Kidney capillary endothelial cell (primary cell): ENCODE measurements at regions not wholly inside any gene's neighbourhood (a gene's known extent, or its start where the extent isn't known, plus 50 kb on each side); places are given as distances from the start of the nearest gene placed in this dataset.
A peak's percentile ranks its signal among the peaks of the same experiment; 100 is the strongest.
"Not testable (repeated sequence)": the region's sequence is repeated elsewhere in the genome, so short reads cannot be mapped to it uniquely, and the experiment has no call there.

Source experiments
- DNase-seq: peaks from one replicate; pipeline ENCODE4 v3.0.0-alpha.2; 2018; ENCODE audit warnings: low spot score

DNA sequence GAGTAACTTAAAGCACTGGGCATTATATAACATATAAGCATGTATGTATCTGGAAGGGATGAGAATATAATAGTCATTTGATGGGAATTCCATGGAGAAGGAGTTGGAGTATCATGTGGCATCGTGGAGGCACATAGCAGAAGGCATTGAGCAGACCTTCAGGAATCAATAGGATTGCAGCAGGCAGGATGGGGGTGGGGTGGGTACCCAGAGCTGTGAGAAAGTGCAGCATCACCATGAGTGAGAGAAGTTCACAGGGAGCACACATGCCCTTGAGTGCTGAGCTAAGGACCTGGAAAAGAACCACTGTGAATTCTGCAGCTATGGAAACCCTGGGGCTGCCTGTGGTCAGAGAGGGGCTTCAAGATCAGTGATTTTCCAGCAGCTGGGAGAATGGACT lies 57.3 kb downstream of the MED10 start:
- DNase-seq = no peak

DNA sequence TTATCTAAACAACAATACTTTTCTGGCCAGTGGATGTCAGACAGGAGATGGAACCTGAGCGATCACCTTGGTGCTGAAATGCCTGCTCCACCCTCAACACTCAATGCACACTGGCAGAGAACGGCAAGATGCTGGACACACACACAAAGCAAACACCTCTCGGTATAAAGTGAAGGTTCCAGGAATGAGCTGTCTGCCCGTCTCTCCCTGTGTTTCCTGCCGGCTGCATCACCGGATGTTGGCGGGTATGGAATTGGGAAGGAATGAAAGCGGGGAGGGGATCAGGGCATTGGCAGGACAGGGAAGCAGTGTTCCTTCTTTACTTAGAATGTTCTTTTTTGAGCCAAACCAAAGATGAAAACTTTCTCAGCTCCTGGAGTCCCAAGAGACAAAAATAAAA lies 59.2 kb downstream of the MED10 start:
- no peak for DNase-seq

DNA sequence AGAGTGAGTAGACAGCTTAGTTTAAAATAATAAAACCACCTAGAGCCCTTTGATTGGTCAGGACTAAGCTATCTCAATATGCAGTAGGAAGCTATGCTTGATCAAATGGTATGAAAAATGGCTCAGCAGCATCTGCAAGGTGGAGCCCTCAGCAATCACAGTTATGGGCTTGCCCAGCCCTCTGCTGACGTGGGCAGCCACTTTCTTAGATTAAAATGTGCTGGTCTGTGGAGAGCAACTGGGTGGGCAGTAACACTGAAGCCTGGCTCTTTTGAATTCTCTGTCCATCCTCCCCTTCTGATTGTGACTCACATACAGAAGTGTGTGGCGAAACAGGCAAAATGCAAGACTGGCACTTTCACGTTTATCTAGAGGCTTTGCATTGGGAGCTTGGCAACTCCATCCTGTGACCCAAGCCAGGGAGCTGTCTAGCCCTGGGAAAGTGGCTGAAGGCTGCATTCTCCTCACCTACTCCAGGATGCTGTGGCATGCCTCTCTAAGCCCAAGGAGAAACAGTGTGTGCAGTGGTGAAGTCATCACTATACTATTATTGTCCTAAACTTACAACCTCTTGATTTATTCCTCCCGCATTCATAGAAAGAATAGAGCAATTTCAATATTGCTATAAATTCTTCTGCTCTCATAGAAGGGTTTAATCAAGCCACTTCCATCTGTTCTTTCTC lies 61.1 kb downstream of the MED10 start:
- DNase-seq = no peak

DNA sequence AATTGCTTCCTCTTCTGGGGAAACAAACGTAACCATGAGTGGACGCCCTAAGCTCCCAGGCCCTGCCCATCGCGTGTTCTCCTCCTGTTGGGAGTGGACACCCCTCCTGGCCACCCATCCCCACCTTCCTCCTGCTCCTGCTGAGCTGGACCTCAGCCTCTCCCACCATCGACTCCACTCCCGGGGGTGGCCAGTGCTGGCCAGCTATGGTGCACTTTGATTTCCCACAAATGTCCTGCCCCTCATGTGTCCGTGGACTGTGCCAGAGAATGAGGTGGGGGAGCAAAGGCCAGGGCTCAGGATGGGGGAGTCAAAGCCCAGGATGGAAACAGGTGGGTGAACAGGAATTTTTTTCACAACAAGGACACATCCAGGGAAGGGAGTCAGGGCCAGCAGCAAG lies 62.8 kb downstream of the MED10 start:
- DNase-seq = no peak

DNA sequence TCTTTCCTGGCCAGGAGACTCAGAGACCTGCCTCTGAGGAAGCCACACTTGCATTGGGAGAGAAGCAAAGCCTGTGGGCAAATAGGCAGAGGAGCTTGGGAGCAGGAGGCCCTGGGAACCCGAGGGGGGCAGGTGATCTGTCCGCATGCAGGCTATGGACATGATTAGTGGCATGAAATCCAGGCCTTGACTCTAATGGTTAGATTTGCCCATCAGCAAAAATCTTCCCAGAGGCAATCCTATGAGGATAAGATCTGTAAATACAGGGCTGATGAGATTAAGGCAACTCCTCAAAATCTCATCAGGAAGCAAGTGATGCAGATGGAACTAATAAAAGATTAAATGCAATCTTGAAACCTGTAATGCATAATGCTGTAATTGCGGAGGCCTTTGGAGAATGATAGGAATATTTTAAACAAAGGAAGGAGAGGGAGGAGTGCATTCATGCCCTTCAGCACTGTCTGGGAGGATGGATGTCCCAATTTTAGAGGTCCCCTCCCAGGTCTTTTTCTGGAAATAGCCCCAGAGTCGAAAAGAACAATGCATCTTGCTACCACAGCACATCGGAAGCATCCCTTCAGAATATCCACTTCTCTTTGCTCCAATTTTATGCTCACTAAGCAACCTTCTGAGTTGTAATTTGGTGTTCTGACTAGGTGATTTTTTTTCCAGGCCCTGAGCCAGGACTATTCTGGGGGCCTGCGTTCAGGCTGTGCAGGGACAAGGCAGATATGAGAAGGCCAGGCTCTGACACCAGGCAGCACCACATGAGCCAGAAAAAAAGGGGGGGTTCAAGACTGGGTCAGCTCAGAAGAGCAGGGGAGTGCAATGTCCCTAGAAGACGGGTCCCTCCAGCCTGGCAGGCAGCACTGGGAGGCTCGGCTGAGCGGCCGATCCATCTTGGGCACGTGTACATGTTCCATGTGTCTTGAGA lies 66.5 kb downstream of the MED10 start:
- no peak for DNase-seq

DNA sequence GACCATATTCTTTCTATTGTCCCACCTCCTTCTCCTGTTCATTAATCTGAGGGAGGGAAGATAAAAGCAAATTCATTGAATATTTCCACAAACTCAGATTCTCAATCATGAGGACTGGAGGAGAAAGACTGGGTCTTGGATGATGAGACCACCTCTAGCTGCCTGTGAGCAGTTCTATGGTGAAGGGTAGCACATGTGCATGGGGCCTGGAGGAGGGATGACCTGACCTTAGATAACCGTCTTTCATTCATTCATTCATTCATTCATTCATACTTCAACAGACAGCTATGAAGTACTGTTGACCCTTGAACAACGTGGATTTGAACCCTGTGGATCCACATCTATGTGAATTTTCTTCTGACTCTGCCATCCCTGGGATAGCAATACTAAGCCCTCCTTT lies 68.4 kb downstream of the MED10 start:
- no peak for DNase-seq

DNA sequence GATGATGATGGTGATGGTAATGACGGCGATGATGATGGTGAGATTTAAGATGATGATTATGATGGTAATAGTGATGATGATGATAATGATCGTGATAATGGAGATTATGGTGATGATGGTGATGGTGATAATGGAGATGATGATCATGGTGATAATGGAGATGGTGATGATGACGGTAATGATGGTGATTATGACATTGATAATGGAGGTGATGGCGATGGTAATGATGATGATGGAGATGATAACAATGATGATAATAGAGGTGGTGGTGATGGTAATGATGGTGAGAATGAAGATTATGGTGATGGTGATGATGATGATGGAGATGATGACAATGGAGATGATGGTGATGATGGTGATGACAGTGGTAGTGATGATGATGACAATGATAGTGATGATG lies 69.7 kb downstream of the MED10 start:
- DNase-seq = no peak

DNA sequence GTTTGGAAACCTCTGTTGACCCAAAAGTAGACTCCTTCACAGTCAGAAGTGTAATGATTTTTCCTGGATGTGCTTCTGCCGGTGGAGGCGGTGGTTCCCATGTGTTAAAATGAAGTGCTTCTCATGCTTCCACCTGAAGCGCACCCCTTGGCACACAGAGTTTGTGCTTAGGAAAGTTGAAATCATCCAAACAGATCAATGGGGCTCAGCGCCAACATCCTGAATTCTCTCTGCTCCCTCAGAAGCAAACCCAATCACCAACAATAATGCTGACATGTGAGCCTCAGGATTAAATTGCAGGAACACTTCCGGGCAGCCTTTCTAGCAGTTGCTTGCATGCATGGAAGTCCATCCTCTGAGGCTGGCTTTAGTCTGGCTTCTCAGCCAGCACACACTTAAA lies 71.0 kb downstream of the MED10 start:
- DNase-seq = no peak

DNA sequence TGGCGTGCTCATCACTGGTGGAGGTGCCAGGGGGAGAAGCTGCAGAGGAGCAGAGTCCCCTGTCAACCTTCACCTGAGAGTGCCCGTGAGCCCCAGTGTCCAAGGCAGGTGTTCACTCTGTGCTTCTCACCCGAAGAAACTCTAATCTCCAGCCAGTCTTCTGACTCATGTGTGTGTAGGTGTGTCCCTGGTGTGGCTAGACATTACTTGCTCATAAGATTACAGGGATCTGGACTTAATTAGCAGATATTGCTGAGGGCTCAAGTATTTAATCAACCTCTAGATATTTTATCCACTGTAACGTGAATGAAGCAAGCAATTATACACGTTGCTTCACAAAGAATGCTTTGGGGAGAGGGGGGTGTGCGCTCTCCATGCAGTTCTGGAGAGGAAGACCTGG lies 72.5 kb downstream of the MED10 start:
- no peak for DNase-seq

DNA sequence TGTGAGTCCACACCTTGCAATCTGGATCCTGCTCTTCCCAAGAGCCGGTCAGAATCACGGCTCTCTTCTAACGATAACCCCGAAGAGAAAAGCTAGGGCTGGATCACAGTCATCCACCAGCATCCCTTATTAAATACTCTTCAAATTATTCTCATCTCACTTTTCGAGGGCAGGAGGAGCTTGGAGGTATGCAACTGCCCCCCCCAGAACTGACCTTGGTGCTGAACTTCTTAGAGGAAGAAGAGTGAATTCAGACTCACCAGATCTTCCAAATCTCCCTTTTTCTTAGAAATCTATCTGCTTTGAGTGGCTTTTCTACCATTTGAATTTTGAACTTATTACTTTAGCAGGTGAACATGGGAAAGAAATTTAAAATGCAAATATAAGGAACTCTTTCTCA lies 75.7 kb downstream of the MED10 start:
- no peak for DNase-seq

DNA sequence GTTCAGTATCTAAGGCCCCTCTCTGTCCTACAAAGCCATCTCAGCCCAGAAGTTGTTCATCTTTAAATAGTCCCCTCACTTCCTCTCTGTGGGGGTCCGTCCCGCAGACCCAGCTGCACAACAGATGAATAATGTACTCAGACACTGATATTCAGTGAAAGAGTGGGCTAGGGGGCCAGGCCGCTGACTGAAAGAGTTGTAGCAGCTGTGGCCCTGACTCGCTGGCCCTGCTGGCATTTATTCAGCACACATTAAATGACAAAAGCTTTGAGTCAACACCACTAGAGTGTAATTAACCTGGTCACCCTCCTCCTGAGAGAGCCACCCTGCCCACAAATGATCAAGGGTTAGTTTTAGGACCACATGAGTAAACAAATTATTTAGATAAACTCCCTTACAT lies 76.3 kb downstream of the MED10 start:
- DNase-seq = no peak

DNA sequence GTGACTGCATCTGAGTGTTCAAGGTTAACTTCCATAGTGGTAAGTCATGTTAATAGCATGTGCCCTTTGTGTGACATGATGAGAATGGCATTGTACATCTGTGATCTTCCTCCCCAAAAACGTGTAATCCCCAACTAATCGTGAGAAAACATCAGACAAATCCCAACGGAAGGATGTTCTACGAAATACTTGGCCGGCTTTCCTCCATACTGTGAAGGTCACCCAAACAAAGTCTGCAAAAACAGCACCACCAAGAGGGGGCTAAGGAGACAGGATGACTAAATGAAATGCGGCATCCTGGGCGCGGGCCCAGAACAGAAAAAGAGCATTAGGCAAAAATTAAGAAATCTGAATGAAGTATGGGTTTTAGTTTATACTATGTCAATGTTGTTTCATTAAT lies 81.8 kb downstream of the MED10 start:
- DNase-seq = no peak

DNA sequence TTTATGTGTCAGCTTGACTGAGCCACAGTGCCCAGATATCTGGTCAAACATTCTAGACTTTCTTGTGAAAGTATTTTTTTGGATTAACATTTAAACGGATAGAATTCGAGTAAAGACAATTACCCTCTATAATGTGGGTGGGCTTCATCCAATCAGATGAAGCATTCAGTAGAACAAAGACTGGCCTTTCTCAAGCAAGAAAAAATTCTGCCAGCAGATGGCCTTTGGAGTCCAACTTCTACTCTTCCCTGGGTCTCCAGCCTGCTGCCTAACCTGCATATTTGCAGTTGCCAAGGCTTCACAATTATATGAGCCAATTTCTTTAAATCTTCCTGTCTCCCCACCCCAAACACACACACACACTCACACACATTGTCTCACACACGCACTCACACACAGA lies 86.4 kb downstream of the MED10 start:
- peak; percentile 25 for DNase-seq

DNA sequence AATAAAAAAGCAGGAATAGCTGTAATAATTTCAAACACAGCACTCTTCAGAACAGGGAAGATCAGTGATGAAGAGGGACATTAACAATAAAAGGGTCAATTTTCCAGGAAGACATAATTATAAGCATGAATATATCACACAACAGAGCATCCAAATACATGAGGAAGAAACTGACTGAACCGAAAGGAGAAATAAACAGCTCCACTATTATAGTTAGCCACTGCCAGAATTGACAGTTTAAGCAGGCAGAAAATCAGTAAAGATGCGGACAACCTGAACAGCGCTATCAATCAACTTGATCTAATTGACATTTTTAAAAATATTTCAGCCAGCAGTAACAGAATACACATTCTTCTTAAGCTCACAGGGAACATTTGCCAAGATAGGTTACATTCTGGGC lies 89.1 kb downstream of the MED10 start:
- DNase-seq = no peak

DNA sequence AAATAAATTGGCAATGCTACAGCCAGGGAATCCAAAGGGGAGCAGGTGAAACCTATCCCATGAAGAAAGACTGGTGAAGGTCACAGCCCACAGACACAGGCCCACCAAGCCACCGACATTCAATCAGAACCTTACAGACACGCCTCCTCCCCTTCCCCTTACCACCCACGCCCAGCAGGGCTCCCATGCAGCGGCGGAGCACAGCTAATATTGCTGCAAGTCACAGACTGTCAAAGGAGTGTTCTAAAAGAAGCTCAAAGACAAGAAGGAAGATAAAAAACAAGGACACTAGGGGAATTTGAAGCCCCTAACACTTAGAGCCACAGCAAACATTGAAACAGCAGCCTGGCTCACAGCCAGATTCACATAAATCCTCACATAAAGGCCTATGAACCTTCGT lies 91.2 kb downstream of the MED10 start:
- no peak for DNase-seq

DNA sequence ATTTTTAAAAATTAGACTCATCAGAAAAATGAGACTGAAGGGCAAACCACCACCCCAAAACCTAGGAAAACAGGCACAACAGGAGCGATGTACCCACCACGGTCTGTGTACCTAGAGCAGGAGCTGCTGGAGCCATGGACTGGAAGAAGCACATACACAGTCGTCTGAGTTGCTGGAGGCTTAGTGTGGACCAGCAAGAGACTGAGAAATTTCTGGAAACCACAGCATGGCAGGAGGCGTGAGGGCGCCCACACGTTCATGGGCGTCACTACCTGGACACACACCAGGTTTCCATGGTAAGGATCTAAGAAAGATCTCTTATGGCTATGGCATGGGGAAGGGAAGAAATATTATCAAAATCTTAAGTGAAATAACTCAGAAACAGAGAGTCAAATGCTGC lies 91.9 kb downstream of the MED10 start:
- DNase-seq = no peak

DNA sequence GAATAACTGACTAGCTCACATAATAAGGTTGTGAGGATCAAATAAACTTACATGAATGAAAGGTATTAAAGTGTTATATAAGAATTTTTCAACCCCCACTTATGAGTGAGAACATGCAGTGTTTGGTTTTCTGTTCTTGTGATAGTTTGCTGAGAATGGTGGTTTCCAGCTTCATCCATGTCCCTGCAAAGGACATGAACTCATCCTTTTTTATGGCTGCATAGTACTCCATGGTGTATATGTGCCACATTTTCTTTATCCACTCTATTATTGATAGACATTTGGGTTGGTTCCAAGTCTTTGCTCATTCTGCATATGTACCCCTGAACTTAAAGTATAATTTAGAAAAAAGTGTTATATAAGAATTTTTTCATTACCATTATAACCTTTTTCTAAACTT lies 93.9 kb downstream of the MED10 start:
- not testable (repeated sequence) for DNase-seq

DNA sequence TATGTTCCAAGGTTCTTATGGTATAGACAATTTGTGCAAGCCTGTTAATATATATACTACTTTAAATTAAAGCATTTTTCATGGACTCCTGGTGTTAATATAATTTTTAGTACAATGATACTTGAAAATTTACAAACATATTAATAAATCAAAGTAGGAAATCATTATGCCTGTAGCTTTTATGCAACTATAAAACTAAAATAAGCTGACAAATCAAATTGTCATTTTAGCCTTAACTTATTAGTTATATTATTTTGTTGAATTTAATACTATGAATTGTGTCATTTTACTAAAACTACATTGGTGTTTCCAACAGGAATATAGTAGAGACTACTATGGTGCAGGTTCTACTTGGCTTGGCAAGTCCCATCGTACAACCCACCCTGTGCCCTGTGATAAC lies 96.0 kb downstream of the MED10 start:
- no peak for DNase-seq

DNA sequence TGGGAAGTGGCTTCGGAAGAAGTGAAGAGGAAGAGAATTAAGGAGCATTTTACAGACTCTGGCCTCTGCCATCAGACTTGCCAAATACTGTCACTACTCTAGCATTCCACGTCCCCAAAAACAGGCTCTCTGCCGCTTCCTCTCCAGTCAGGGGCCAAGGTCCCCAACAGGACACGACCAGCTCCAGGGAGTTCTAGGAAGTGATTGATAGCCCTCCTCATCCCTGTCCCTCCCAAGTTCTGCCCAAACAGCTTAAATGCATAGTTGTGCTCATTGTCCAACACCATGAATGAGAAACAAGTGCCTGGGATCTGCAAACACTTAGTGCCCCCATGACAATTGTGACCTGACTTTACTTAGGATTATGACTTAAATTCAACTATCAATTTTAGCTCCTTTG lies 96.5 kb downstream of the MED10 start:
- DNase-seq = no peak

DNA sequence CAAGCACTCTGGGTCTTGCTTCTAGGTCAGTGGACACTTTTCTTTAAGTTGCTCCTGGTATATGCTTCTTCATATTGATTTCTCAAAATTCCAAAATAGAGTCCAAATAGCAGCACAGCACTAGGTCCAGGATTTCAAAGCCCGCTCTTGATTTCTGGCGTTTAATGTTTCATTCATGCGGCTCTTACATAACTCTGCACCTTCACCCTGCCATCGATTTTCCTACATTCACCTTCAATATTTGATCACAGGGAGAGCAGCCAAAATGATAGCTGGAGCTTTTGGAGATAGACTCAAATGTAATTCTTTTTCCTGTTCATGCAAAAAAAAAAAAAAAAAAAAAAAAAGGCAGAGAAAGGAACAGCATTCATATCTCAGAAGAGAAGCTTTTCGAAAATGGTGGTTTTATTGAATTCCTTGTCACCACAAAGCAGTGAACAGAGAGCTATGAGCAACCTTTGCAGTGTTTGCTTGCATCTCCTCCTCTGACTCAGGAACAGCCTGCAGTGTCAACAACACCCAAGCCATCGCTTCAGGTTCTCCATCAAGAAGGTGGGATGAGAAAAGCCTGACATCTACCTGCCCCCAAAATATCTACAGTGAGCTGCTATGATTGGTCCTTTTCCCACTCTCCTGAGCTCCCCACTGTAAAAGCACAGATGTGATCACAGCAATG lies 97.8 kb downstream of the MED10 start:
- no peak for DNase-seq

DNA sequence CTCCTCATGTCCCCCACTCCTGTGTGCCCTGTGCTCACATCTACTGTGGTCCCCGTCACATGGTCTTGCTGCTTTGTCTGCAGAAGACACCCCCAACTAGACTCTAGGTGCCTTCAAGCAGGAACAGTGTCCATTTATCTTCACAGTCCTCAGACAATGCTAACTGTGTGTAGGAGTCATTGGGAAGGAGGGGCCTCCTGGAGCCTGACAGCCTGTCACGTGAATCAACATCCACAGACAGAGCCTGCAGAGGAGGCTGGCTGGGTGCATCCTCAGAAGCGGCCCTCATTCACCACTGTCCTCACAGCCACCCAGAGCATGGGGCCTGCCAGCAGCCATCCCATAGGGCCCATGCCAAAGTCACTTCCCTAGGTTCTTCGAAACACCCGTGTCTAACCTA lies 98.7 kb downstream of the MED10 start:
- DNase-seq = no peak

DNA sequence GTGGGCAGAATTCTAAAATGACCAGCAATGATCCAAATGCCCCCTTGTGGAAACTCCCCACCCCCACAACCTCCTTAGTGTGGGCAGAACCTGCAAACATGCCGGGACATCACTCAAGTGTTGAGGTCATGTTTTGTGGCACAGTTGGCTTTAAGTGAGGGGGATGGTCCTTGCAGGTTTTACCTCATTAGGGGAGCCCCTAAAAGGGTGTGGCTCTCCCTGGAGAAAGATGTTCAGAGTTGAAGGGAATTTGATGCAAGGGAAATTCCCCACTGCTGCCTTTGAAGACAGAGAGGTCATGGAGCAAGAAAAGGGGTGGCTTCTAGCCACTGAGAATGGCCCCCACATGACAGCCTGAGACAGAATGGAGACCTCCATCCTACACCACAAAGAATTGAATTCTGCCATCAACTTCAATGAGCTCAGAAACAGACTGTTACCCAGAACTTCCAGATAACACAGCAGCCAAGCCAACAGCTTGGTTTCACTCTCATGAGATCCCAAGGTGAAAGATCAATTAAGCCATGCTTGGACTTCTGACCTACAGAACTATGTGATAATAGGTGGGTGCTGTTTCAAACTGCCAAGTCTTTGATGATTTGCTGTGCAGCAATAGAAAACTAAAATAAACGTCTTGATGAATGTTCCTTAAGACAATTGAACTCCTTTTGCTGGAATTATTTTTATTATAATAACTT lies 103.4 kb downstream of the MED10 start:
- DNase-seq = no peak

DNA sequence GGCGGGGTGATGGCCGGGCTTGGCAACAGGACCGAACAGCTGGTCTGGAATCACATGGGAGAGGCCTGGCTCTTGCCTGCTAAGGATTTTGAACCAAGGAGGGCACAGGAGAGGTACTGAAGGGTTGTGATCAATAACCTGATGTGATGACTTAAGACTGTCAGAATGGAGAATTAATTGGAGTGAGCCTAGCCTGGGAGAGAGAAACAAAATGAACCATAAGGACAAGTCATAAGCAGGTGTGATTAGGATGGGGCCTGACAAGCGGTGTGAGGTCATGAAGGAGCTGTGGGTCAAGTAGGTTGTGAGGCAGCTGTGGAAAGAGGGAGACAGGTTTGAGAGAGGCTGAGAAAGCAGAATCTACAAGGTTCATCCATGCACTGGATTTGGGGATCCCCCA lies 104.6 kb downstream of the MED10 start:
- DNase-seq = no peak
